ENCODE measurements at regions not wholly inside any gene's neighbourhood (a gene's known extent, or its start where the extent isn't known, plus 50 kb on each side); places are given as distances from the start of the nearest gene placed in this dataset.

- DNase-seq = no peak
Observed at GRCh38 chr14:53896726-53897125, 59.9 kb downstream of the BMP4 start.

GRCh38 chr14:53894456-53894855, 62.2 kb downstream of the BMP4 start:
- no peak for DNase-seq

GRCh38 chr14:53893374-53893773, 63.3 kb downstream of the BMP4 start:
- DNase-seq = no peak

GRCh38 chr14:53890611-53891101, 66.0 kb downstream of the BMP4 start:
- DNase-seq = no peak

- DNase-seq = no peak
Observed at GRCh38 chr14:53888535-53889386, 67.9 kb downstream of the BMP4 start.

GRCh38 chr14:53885136-53885640, 71.4 kb downstream of the BMP4 start:
- no peak for DNase-seq

GRCh38 chr14:53884601-53885000, 72.0 kb downstream of the BMP4 start:
- no peak for DNase-seq

- DNase-seq = no peak
Observed at GRCh38 chr14:53883739-53884138, 72.9 kb downstream of the BMP4 start.

- DNase-seq = no peak
Observed at GRCh38 chr14:53882684-53883083, 73.9 kb downstream of the BMP4 start.

GRCh38 chr14:53881921-53882320, 74.7 kb downstream of the BMP4 start:
- DNase-seq = no peak

- no peak for DNase-seq
Observed at GRCh38 chr14:53881161-53881871, 75.3 kb downstream of the BMP4 start.

- no peak for DNase-seq
Observed at GRCh38 chr14:53880761-53881160, 75.9 kb downstream of the BMP4 start.

- no peak for DNase-seq
Observed at GRCh38 chr14:53879747-53880146, 76.9 kb downstream of the BMP4 start.

GRCh38 chr14:53879022-53879686, 77.5 kb downstream of the BMP4 start:
- DNase-seq = no peak

GRCh38 chr14:53875324-53875897, 81.2 kb downstream of the BMP4 start:
- DNase-seq = no peak

GRCh38 chr14:53874704-53875103, 81.9 kb downstream of the BMP4 start:
- no peak for DNase-seq

- no peak for DNase-seq
Observed at GRCh38 chr14:53872681-53873089, 83.9 kb downstream of the BMP4 start.

- DNase-seq = no peak
Observed at GRCh38 chr14:53871951-53872350, 84.7 kb downstream of the BMP4 start.

GRCh38 chr14:53871011-53871410, 85.6 kb downstream of the BMP4 start:
- no peak for DNase-seq

GRCh38 chr14:53865711-53866110, 90.9 kb downstream of the BMP4 start:
- no peak for DNase-seq

- DNase-seq = no peak
Observed at GRCh38 chr14:53861781-53862180, 94.8 kb downstream of the BMP4 start.

- no peak for DNase-seq
Observed at GRCh38 chr14:53858345-53858684, 98.3 kb downstream of the BMP4 start.
